OCI-M2 (cell line): ENCODE measurements at regions not wholly inside any gene's neighbourhood (a gene's known extent, or its start where the extent isn't known, plus 50 kb on each side); places are given as distances from the start of the nearest gene placed in this dataset.

Experiments used
- DNase-seq: peaks from one replicate; lab custom pipeline; 2025; ENCODE audit not compliant: unreplicated experiment; lab: John Stamatoyannopoulos, UW

DNA sequence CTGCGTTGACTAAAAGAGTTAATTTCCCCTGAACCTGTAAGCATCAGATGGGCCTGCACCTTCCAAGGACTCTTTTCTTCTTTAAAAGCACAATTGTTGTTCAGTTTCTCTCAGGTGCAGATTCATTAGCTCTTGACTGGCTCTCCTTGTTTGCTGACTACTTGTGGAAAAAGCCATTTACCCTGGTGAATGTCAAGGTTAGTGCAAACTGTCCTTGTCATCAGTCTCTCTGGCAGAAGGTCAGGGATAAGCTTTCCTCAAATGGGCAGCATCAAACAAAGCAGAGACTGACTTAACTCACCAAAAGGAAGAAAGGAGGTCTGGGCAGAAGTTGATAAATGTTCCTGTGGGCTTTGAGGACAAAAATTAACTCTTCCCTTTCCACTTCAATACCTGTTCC, 922.7 kb downstream of the BCL11A start:
- DNase-seq = no peak

DNA sequence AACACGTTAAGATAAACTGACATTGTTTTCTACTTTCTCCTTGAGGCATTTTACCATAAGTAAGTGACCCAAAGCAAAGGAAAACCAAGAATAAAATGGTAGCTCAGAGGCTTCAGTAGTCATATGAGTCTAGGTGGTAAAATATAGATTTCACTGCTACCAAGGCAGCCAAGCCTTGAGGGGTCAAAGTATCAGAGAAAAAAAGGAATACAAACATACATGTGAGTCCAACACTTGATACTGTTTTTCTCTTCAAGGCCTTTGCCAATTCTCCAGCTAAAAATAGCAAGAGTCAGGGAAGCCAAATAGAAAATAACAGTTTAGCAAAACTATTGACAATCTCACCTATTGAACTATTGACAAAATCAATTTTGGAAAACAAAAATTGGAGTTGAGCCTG, 925.9 kb downstream of the BCL11A start:
- no peak for DNase-seq

DNA sequence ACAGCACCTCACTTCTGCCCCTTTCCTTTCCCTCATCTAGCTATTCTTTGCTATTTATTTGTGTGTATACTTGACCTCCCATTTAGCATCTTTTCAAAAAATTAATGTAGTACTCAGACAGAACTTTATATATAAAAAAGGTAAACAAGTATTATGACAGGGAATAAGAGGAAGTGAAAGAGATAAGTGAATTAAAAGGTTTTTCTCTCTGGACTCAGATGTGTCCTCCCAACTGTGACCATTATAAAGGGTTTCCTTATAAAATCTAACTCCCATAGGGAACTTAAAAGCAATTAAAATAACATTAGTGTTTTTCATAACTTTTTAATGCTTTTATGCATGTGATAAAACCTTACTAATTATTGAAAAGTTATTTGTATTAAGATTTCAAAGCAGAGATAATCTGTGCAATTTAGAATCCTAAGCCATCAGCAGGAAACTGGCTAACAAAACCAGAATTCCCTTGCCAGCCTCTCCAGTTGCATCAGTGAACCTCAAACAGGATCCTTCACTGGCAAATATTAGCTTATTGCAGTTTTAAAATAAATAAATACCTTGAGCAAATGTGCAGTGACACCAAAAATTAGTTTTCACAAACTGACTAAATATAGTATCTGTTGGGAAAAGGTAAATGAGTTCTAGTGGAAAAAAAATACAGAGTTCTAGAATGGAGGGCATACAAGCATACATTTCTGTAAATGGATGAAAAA, 930.7 kb downstream of the BCL11A start:
- no peak for DNase-seq

DNA sequence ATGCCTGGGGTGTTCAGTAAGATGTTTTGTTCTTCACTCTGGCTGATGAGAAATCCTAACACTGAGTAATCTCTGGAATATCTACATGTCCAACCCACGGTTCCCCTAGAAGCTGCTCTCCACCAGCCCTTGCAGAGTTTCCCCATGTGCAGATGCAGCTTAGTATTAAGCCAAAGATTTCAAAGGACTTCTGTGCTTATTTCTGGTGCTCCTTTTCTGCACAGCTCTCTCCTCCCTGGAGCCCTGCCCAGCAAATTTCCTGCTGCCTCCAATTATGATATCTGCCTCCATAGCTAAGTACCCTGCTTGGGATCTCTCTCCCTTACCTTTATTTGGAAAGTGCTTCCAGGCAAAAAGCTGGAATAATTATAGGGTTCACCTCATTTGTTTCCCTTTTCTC, 949.3 kb downstream of the BCL11A start:
- DNase-seq = no peak

DNA sequence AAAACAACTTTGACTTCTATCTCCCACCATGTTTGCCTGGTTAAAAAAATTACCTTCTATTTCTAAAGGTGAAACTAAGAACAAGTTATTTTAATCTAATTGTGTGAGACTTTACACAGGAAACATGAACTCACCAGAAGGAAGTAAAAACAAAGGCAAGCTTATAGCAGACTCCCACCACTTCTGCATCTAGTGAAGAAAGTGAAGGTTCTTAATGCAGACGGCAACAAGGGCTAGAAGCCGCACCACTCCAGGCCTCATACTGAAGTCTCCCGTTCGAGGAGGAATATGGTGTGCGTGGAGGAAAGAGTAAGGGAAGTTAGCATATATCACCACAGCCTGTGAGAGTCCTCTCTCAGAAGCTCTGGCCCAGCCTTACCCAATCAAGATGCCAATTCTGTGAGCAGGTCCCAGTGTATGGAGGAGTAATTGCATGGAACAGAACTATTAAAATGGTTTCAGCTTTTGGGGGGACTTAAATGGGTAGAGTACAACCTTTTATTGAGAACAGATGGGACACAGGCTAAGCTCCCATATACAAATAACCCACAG, 958.7 kb downstream of the BCL11A start:
- no peak for DNase-seq

DNA sequence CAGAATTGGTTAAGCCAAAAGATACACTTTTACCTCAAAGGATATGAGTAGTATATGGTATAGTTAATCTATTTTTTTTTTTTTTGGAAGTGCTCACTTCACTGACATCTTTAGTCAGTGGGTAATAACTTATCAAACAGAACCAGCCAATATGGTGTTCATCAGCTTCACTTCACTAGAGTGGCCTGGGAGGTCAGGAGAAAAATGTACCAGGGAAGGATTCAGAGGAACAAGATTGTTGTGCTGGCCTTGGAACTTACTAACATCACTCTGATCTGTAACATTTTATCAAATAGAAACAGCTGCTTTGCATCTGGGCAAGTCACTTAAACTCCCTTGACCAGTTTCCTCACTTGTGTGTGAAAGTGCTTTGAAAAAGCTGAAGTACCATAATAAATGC, 962.7 kb downstream of the BCL11A start:
- DNase-seq = no peak

DNA sequence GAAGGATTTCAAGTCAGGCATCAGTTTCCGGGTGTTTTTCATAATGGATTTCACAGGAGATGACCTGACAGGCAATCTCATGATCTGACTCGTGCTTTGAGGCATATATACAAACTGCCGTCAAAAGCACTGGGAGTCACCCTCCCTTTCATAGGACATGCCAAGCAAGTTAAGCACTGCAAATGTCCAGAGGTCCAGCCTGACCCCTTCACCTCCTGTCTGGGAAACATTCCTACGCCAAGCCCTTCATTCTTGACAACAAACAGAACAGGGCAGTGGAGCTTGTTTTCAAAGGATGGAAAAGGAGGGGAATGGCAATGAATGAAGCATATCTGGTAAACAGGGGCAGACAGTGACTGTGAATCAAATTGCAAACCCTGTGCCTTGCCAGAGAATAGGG, 963.6 kb downstream of the BCL11A start:
- no peak for DNase-seq

DNA sequence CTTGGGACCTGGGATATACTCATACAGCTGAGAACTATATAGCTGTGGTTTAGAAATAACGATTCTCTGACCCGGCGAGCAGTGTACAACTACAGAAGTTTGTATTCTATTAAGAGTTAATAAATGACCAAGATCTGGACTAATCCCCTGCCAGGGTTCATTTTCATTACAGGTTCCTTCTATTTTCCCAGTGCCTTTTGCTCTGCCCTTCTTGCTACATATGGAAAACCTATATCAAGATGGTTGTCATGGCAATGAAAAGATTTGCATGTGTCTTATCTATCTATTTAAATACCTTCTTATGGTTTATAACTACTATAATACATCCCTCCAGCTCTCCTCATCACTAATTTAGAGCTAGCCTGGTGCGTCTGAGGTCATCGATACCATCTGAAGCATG, 965.2 kb downstream of the BCL11A start:
- no peak for DNase-seq

DNA sequence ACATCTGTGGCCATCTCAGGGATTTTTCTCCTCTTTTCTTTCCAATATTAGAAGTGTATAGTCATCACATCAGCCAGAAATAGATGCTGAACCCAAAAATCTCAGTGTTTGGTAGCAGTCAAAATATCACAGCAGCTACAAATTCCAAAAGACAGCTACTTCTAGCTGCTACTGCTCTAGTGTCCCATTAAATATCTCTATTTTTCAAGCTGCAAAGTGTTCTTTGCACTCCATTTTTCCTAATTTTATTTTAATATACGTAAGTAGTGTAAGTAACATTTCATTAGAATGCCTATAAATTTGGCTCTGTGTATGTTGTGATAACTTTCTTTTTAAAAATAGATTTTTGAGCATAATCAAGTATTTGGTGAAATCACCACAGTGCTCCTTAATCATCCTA, 967.3 kb downstream of the BCL11A start:
- DNase-seq = no peak

DNA sequence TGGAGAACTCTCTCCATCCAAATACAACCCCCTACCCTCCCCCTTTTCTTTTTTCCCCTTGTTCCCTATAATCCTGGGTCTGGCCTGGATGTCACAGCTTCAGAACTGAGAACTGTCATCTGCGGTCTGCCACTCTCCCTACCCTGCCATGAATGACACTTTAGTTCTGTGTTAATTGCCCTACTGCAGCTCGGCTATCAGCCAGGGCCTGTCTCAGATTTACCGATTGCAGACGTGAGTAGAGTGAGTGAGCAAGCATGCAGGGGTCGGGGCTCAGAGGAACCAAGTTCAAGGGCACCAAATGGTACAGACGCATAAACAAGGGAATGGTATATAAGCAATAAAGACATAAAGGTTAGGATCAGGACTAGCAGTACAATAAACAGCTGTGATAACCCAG, 967.8 kb downstream of the BCL11A start:
- no peak for DNase-seq

DNA sequence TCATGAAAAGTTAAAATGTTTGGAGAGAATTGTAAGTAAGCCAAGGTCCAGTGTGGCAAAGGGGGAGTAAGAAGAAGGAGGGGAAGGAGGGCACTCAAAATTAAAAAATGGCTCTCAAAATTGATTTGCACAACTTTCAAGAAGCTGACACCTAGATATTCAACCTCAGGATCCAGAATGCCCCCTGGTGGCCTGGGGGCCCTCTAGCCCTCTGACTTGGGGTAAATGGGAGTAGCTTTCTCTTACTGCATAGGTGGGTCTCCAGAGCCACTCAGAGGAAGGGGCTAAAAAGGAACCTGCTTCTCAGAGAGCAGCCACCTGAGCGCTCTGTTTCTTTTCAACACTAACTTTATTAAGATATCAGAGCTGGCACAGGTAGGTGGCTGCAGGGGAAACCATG, 968.5 kb downstream of the BCL11A start:
- DNase-seq = no peak

DNA sequence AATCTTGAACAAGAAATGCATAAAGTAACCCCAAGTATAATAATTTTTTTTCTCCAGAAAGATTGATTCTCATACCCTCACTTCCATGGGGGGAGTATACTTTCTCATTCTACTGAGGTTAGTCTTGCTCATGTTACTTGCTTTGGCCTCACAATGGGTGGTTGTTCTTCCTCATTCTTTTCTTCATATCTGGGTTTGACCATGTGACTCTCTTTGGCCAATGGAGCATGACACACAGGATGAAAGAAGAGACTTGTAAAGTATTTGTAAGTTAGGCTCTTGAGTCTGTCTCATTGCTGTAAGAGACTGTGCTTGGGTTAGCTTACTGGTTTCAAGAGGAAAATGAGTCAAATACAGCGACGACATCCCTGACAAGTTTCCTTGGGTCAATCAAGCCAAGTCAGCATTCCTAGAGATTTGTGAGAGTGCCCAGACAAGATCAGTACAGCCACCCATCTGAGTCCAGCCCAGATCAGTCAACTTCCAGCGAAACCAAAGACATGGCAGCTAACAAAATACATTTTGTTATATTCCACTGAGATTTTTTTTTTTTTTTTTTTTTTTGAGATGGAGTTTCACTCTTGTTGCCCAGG, 970.2 kb downstream of the BCL11A start:
- DNase-seq = no peak

DNA sequence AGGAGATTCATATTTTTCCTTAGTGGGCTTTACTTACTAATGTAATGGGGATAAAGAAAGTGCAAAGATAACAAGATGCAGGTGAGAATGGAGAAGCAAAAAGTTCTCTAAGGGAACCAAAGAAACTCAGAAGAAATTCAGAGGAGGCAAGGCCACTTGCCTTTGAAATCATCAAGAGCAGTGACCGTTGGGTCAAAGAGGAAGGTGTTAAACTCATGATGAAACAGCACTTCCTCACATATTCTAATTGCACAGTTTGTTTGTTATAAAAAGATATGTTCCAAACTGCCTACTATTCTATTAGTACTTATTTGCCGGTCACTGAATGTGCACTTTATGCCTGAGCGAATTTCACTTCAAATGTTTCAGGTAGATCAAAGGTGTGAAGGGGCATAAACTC, 975.1 kb downstream of the BCL11A start:
- DNase-seq = no peak

DNA sequence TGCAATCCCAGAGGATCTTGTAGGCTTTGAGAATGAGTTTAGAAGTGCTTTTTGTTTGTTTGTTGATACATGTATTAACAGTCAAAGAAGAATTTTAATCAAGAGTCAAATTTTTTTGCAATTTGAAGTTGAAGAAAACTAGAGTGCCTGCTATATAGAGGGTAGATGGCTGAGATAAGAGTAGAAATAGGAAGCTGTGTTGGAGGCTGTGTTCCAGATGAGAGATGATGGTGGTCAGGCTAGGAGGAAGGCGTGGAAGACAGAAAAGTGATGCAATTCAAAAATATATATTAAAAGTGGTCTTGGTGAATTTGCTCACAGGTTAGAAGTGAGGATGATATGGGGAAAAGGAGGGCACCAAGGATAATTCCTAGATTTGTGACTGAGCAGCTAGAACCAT, 978.3 kb downstream of the BCL11A start:
- DNase-seq = no peak

DNA sequence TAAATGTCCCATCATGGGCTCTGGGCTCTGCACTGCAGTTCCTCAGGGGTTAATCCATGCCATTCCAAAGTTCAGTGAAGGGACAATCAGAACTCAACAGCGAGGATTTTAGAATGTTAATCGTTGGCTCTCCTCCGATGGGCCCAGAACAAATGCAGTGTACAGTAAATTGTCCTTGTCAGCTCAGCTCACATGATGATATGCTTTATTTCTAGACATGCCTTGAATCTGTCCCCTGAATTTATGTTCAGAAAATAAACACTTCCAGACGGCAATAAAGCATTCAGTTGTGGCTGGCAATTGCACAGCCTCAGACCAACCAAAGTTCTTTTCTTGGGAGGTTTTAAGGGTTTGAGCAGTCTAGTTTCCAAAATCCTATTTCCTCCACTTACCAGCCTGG, 981.2 kb downstream of the BCL11A start:
- no peak for DNase-seq

DNA sequence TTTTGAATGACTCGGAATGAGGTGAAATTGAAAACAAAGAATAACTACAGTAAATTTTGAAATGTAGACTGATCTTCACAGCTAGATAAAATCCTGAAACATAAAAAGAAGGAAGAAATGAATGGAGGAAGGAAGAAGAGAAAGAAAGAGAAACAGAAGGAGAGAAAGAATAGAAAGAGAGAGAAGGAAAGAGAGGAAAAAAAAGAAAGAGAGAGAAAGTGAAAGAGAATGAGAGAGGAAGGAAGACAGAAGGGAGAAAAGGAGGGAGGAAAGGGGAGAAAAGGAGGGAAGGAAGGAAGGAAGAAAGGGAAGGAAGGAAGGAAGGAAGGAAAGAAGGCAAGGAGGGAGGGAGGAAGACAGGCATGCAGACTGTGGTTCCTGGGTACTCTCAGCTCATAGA, 982.6 kb downstream of the BCL11A start:
- DNase-seq = no peak

DNA sequence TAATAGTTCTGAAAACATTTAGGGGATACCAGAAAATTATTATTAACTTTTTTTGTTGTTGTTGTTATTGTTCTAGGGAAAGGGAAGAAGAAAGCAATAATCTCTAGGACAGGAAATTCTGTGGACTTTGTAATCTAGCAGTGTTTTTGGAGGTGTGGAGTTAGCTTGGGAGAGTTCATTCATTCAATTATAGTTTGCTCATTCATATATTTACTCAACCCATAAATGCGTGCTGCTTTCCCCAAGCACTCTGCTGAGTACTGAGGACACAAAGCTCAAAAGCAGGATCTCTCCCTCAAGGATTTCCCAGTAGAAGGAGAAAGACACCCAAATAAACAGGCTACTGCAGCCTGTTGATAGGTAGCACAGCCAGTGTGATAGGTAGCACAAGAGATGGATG, 984.3 kb downstream of the BCL11A start:
- no peak for DNase-seq

DNA sequence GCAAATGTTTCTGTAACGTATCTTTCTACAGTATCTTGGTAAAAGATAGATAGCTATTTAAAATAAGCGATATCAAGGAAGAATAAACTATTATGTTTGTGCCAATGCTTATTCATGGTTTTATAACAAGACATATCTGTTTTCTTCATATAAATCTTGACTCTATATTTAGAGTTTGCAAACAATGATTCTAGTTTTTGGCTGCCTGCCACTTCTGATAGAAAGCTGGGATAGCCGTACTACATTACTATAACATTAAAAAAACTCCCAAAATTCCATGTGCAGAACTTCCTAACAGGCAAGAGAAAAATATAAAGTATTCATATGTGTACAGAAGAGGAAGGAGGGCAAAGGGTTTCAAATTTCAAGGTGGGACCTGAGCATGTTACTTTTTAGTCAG, 985.0 kb downstream of the BCL11A start:
- no peak for DNase-seq

DNA sequence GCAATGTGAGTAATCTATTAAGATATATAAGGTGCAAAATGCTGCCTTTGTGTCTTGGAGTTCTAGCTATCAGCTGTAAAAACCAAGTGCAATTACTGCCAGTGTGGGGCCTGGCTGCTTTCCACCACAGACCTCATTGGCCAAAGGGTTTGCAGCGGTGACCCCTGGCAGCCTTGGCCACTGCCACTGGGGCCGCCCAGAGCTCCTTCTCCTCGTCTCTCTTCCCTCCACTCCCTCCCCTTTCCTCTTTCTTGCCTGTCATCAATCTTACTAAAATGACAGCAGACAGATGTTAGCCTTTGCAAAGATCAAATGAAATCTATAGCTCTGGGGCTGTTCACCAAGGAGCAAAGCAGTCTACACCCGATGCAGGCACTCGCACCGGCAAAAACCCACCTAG, 986.3 kb downstream of the BCL11A start:
- no peak for DNase-seq

DNA sequence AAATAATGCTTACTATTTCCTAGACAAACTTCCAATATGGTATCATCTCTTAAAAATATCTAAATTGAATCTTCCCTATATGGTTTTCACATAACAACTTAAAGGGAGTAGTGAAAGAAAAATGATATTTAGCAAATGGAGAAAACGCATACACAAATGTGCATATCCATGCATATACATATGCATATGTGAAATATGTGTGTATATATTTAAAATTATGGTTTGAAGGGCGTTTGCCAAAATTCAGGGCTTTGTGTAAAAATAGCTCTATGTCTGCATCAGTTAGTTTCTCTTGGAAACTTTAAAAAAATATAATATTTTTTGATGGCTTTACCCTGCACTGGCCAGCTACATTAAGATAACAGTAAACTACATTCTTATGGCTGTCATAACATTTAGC, 986.7 kb downstream of the BCL11A start:
- no peak for DNase-seq

DNA sequence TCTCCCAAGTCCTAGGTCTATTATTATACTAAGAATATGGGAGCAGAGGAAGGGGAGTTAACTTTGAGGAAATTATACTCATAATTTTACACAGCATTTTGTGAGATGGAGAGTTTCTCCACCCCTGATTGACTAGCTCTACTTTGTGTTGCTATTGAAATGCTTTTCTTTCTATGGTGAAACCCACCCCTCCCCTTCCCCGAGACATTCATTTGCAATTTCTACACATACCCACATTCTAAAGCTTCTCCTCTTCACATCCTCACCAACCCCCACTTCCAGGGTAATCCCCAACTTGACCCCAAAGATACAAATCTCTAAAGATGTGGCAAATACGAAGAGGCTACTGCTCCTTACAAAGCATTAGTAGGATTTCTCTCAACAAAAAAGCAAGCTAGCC, 992.2 kb downstream of the BCL11A start:
- DNase-seq = no peak

DNA sequence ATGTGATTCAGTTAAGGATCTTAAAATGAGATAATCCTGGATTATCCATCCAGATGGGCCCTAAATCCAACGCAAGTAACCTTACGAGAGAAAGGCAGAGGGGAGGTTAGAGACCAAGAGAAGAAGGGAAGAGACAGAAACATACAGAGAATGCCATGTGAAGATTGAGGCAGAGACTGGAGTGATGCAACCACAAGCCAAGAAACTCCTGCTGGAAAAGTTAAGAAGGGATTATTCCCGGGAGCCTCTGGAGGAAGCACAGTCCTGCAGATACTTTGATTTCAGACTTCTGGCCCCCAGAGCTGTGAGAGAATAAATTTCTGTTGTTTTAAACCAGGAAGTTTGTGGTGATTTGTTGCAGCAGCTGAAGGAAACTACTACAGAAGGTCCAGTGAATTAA, 992.7 kb downstream of the BCL11A start:
- DNase-seq = no peak

DNA sequence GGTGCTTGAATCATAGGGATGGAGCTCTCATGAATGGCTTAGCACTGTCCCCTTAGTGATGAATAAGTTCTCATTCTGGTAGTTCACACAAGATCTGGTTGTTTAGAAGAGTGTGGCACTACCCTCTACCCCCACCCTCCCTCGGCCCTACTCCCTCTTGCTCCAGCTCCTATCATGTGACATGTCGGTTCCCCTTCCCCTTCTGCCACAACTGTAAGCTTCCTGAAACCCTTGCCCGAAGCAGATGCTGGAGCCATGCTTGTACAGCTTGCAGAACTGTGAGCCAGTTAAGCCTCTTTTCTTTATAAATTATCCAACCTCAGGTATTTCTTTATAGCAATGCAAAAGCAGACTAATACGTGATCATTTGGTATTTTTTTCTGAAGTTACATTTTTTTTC, 1012.6 kb downstream of the BCL11A start:
- no peak for DNase-seq
